GM12872 (cell line): ENCODE measurements at regions not wholly inside any gene's neighbourhood (a gene's known extent, or its start where the extent isn't known, plus 50 kb on each side); places are given as distances from the start of the nearest gene placed in this dataset.

Experiments
- TF ChIP-seq, protein P1 (sequence below): IDR thresholded peaks from 3 replicates; pipeline ENCODE4 v1.5.1; 2011; ENCODE audit warnings: low read depth, mild to moderate bottlenecking, low read length, moderate library complexity; ENCODE audit not compliant: insufficient read depth

DNA sequence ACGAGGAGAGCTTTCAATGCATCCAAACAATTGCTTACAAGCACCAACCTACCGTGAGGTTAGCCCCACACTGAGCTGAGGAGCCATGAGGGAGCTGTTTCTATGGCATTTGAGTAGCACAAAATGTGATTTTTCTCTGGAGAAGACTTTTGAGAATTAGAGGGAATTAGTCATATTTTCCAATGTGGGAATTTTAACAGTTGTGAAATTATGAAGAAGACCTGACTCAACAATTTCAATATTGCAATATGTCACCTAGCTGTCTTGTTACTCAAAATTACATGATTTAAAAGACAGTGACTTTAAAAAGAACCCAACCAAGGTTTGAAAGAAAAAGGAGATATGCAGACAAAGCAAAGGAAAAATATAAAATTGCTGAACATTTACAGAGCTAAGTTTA lies 62.6 kb upstream of the LY86 start:
- TF ChIP-seq, protein P1, sequence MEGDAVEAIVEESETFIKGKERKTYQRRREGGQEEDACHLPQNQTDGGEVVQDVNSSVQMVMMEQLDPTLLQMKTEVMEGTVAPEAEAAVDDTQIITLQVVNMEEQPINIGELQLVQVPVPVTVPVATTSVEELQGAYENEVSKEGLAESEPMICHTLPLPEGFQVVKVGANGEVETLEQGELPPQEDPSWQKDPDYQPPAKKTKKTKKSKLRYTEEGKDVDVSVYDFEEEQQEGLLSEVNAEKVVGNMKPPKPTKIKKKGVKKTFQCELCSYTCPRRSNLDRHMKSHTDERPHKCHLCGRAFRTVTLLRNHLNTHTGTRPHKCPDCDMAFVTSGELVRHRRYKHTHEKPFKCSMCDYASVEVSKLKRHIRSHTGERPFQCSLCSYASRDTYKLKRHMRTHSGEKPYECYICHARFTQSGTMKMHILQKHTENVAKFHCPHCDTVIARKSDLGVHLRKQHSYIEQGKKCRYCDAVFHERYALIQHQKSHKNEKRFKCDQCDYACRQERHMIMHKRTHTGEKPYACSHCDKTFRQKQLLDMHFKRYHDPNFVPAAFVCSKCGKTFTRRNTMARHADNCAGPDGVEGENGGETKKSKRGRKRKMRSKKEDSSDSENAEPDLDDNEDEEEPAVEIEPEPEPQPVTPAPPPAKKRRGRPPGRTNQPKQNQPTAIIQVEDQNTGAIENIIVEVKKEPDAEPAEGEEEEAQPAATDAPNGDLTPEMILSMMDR = no peak

DNA sequence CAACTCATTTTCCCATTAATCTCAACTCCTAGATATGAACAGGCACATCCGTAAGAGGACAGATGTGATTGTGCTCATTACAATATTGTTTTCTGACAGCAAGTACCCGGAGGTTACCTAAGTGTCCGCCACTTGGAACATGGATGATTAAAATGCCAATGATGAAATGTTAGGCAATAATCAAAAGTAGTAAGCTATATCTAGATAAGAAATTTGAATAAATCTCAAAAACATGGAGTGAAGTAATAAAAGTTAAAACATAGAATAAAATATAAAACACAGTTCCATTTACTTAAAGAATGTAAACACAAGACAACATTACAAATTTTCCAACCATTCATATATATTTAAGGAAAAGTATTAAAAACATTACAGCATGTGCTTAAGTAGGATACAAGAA lies 59.2 kb upstream of the LY86 start:
- TF ChIP-seq, protein P1 = no peak

DNA sequence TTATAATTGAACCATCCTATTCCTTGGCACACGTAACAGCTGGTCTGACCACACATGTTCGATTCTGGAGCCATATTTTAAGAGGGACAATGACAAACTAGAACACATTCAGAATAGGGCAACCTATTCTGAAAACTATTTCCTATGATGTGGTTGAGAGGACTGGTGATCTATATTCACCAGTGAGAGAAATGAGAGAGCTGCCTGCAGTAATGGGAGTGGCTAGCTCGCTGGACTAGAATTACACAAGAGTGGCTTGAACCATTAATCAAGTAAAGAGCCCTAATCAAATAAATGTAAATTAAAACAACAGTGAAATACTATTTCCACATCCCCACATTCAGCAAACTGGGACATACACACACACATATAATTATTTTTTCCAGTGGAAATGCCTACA lies 55.3 kb upstream of the LY86 start:
- TF ChIP-seq, protein P1 = no peak

DNA sequence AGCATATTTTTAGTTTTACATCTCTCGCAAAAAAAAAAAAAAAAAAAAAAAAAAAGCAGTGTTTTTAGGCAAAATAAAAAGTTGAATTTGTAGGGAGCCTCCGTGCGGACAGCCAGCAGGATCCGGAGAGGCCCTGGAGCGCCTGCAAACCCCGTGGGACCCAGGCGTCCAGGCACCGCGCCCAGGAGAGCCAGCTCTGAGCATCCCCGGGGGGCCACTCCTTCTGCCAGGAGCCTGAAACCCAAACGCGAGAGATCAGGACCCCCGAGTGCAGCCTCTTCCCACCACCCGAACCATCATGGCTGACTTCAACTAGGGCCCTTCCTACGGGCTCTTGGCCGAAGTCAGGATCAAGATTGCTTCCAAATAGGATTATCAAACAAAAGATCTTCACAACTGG lies 54.1 kb upstream of the LY86 start:
- TF ChIP-seq, protein P1 = no peak

DNA sequence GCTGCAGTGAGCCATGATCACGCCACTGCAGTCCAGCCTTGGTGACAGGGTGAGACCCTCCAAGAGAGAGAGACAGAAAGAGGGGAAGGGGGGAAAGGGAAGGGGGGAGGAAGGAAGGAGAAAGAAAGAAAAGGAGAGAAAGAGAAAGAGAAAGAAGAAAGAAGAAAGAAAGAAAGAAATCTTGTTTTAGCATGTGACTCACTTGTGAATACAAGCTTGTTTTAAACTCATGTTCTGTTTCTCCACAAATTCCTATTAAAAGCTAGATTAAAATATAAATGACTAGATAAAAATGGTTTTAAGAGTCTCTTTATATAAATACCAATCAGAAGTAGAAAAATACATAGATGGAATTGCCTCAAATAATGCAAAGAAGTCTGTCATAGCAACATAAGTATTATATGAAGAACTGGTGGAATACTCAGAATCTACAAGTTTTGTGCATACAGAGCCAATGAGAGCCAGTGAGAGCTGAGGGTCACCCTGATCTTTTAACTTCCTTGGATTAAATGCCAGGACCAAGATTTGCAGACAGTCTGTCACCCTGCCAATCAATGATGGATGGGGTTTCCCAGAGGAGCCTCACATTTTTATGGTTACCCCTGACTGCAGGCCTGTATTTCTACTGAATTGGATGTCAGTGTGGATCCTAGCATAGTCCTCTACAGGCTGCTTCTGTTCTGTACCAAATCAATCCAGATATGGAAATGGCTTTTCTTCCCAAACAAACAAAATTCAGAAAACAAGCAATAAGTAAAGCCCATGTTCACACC lies 50.8 kb upstream of the LY86 start:
- TF ChIP-seq, protein P1 = no peak

DNA sequence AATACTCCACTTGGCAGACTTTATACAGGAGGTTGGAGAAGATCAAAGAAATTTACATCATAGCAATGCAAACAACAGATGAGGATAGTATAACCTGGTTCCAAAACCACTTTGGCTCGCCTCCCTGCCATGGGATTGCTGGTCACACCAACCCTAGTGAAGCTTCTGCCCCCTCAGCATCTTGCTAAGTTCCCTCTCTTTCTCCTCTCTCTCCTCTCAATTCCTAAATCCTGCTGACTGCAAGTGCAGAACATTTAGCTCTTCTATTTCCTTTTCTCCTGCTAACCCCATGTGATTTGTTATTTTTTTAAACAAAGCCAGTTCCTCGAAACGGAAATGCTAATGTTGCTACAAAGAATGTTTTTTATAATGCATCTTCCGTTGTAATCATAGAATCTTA lies 50.3 kb upstream of the LY86 start:
- TF ChIP-seq, protein P1 = no peak
